Inferior parietal cortex (tissue), 1 donor: ENCODE measurements at regions not wholly inside any gene's neighbourhood (a gene's known extent, or its start where the extent isn't known, plus 50 kb on each side); places are given as distances from the start of the nearest gene placed in this dataset.

Source experiments
- DNase-seq: peaks from one replicate; pipeline ENCODE4 v3.0.0-alpha.2; 2016; ENCODE audit errors: extremely low spot score

DNA sequence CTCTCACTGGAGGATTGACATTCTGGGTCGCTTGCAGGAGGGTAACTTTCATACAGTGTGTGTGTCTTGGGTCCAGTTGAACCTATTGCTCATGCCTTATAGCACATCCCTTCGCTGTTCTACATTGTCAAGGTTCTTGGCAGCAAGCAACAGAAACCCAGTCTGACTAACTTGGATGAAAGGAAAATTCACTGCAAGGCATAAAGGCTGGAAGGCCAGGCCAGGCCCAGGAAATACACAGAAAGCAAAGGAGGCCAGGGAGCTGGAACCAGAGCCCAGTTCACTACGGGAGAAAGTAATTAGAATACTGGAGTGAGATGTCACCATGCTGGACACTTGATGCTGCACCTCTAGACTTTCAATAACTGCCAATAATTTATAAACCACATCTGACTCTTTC is 353.8 kb upstream of the GATB start:
- DNase-seq: no peak

DNA sequence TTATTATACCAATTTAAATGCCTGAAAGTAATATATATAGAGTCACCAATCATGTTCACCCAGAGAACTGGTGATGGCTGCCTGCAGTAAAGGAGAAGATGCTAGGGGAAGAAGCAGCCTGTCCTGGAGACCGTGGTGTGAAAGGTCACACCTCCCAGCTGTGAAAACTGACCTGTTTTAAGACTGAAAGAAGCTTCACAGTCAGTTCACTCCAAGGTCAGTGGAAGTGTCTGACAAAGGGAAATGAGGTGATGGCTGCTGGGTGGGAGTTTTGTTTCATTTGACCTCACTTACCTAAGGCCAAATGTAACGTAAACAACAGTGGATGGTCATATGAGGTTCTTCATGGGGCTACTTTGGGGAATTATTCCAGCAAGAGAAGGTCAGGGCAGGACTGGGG is 352.1 kb upstream of the GATB start:
- no peak for DNase-seq

GRCh38 chr4:152112190-152112589 is 351.4 kb upstream of the GATB start:
- DNase-seq: no peak

- no peak for DNase-seq
These were observed 350.0 kb upstream of the GATB start for GRCh38 chr4:152110780-152111179.

GRCh38 chr4:152109531-152110509 is 349.0 kb upstream of the GATB start:
- DNase-seq: no peak

GRCh38 chr4:152107736-152108500 is 347.1 kb upstream of the GATB start:
- DNase-seq: no peak

DNA sequence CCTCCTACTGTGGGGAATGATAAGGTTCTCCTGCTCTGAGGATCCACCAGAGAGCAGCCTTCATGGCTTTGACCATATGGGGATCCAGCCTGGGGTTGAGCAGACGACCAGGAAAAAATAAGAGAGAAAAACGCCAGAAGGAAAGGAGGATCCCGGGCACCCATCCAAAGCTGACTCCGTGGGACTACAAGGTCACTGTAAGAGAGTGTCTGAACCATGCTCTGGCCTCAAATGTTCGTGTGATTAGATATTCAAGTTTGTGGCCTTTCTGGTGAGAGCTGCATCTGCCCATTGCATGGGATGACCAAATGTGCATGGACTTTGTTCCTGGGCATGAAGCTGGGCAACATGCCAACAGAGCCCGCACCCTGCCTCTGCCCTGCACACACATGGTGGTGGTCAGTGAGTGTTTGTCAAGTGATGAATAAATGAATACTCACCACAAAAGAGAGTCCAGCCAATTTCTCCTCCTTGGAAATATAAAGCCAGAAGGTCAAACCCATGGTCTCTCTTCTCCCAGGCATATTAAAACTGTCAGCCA is 346.0 kb upstream of the GATB start:
- DNase-seq: no peak

DNA sequence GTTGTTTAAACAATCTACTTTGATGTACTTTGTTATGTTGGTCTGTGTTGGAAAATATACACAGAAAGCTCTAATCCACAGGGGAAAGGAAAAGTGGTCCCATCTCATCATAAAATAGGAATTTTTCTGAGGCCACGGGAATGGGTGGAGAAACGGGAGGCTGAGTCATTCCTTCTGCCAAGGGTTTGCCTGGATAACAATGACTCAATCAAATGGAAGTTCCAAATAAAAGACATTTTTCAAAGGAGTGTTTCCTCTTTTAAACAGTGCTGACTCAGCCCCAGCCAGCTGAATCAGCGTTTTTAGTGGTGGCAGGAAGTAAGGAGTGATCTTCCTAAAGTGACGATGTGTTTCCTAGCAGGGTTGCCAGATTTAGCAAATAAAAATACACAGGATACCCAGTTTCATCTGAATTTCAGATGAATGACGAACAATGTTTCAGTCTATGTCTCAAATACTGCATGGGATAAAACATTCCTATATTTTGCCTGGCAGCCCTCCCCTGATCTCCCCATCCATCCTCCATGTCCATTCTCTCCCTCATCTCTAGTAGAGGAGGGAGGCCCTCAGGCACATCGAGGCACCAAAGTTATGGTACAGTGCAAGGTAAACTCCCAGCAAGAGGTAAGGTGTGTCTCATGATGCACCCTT is 345.4 kb upstream of the GATB start:
- peak; percentile 63 for DNase-seq

DNA sequence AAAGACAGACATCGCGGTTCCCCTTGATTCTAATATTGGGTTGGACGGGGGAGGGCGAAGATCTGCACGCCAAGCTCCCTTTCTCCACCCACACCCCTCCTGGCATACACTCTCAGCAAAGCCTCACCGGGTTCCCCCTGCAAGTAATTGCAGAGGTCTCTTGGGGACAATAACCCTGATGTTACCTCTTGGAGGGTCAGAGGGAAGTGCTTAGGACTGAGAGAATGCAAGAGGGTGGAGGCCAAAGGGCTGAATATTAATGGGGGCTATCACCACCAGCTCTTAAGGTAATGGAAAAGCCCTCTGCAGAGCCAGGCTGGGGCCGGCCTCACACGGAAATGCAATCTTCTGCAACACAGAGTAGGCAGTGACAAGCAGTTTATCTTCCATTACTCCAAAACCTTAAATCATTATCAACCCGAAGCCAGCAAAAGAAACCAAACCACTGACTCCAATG is 344.1 kb upstream of the GATB start:
- no peak for DNase-seq

GRCh38 chr4:152104356-152104755 is 343.5 kb upstream of the GATB start:
- DNase-seq: no peak

DNA sequence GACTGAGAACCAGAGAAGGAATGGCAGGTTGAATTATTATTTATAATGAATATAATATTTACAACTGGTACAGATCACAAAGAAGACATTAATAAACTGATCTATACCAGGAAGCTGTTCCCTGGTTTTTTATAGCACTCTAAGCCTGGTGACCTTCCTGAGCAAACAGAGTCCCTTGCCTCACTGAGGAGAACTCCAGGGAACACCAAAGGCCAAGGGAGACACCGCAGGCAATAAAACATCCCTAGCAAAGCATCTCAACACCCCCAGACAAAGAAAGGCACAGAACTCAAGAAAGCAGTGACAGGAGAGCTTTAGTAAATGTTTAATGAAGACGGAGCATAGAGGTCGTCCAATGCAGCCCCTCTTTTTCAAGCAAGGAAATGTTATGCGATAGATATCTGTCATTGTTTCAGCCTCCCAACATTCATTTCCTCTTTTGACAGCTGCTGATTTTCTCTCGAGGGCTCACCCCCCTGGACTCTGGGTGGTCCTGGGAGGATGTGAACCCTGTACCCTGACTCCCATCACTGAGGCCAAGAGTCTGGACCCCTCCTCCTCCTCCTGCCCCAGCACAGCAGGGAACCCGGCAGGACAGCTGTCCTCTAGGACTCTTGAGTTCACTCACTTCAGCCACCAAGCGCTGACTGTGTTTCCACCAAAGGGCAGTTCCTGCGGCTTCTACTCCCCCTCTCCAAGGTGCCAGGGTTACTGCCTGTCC is 342.5 kb upstream of the GATB start:
- no peak for DNase-seq

GRCh38 chr4:152102436-152103000 is 341.7 kb upstream of the GATB start:
- DNase-seq: no peak

- DNase-seq: peak; percentile 66
These were observed 341.0 kb upstream of the GATB start for GRCh38 chr4:152101556-152102435.

DNA sequence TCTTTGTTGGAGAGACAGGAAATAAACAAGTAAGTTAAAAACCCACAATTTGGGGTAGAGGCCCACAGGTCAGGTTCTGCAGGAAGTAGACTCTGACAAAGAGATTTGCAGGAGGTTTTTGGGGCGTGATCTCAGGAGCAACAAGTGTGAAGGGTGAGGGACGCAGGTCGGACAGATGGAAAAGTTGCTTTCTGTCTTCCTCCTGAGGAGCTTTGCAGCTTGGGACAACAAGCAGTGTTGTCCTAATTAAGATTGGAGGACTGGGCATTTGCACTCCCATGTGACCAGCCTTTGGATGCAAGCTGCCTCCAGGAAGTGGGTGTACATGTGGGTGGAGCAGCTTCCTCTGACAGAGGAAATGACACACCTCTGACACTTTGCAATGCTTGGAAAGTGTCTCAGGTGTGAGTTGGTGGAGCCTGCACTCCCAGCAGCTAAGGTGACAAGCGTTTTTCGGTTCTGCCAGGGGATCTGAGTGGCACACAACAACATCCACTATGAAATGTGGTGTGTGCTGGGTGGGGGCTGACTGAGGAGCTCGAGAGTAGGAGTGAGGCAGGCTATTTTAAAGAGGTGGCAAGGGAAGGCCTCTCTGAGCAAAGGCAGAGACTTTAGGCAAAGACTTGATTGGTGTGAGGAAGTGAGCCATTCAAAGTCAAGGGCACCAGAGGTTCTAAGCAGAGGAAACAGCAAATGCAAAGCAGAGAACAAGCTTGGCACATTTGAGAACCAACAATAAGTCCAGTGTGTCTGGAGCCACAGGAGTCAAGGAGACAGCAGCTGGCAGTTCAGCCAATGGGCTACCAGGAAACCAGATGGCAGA is 339.8 kb upstream of the GATB start:
- no peak for DNase-seq

GRCh38 chr4:152099981-152100378 is 339.2 kb upstream of the GATB start:
- DNase-seq: no peak

- DNase-seq: no peak
These were observed 338.7 kb upstream of the GATB start for GRCh38 chr4:152099555-152099954.

DNA sequence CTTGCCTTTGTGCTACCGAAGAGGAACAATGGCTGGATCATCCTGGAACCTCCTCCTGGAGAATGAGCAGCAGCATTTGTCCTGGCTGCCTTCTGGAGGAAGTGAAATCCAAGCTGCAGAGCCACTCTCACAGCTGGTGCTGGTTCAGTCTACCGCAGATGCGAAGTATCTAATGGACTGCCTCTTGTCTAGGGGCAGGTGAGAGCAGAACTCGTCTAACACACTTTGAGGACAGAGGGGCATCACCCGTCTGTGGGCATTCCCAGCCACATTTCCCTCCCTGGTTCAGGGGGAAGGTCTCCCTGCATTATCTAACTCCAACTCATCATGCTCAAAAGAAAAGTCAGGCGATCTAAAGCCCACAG is 338.2 kb upstream of the GATB start:
- no peak for DNase-seq

DNA sequence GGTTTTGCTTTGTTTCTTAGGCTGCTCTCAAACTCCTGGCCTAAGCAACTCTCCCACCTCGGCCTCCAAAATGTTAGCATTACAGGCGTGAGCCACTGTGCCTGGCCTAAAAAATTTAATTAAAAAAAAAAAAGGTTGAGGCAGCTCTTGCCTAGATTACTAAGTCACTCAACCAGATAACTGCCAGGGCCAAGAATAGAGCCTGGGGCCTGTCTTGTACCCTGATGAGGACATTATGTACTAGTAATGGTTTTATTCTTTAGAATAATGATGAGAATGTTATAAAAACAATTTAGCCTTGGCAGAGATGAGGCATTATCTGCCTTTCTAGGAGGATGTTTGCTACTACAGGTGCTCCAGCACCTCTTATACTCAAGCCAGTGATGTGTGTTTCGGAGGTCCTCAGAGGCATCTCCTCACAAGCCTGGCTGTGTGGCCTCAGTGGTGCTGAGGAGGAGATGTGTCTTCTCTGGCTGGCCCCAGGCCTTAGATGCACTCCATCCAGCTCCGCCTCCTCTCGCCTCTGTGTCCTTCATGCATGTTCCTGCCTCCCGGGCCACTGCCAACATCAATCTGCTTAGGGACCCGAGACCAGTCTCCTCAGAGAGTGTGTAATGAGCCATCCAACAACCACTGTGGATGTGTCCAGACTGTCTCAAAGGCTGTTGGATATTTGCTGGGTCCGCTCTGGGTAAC is 337.7 kb upstream of the GATB start:
- DNase-seq: no peak

- no peak for DNase-seq
These were observed 336.6 kb upstream of the GATB start for GRCh38 chr4:152097371-152097770.
